Heart right ventricle (tissue), 16 donors: ENCODE measurements at regions not wholly inside any gene's neighbourhood (a gene's known extent, or its start where the extent isn't known, plus 50 kb on each side); places are given as distances from the start of the nearest gene placed in this dataset.

ENCODE experiments used
- ATAC-seq, 8 donors: fragments of 200-7000 bp; cut with Tn5 transposase; one replicate each; pipeline ENCODE4 v1.9.1; 2020; ENCODE audit warnings: mild to moderate bottlenecking in 8 of 8, moderate library complexity in 8 of 8, moderate number of reproducible peaks in 1 of 8
- DNase-seq, 2 donors: peaks; one replicate each; pipeline ENCODE4 v3.0.0-alpha.2; 2020
- H3K27ac ChIP-seq, 10 donors: fragments of 200-600 bp; sonication (generic) in 2 of 10; one replicate each; pipeline versions ENCODE4 v1.5.0 to v1.8.0; 2020 to 2022; ENCODE audit warnings: mild to moderate bottlenecking in 3 of 10
- H3K27me3 ChIP-seq, 7 donors: fragments of 200-600 bp; one replicate each; pipeline ENCODE4 v1.8.0; 2021 to 2022; ENCODE audit warnings: mild to moderate bottlenecking in 2 of 7
- H3K36me3 ChIP-seq, 9 donors: fragments of 200-600 bp; sonication (generic) in 1 of 9; one replicate each; pipeline versions ENCODE4 v1.5.0 to v1.8.0; 2020 to 2022; ENCODE audit warnings: mild to moderate bottlenecking in 2 of 9
- H3K4me1 ChIP-seq, 9 donors: fragments of 200-600 bp; sonication (generic) in 1 of 9; one replicate each; pipeline versions ENCODE4 v1.5.0 to v1.8.0; 2020 to 2022; ENCODE audit warnings: mild to moderate bottlenecking in 4 of 9
- H3K4me3 ChIP-seq, 10 donors: fragments of 200-600 bp; sonication (generic) in 2 of 10; one replicate each; pipeline versions ENCODE4 v1.5.0 to v1.8.0; 2020 to 2022; ENCODE audit warnings: mild to moderate bottlenecking in 7 of 10, moderate library complexity in 2 of 10
- H3K9me3 ChIP-seq, 11 donors: fragments of 200-600 bp in 10 of 11; sonication (generic) in 2 of 11; one replicate each; pipeline versions ENCODE4 v1.5.0 to v1.8.0; 2013 to 2022; ENCODE audit warnings: mild to moderate bottlenecking in 2 of 11, control low read depth in 1 of 11, moderate library complexity in 1 of 11
- CTCF ChIP-seq, 9 donors: fragments of 200-600 bp; sonication (generic) in 2 of 9; IDR thresholded peaks; one replicate each; pipeline versions ENCODE4 v1.5.0 to v1.8.0; 2021 to 2022; ENCODE audit warnings: antibody characterized with exemption in 9 of 9, mild to moderate bottlenecking in 5 of 9, moderate library complexity in 1 of 9
- WGBS, 2 donors: extraction: QIAGEN DNeasy Blood & Tissue Kit; methylation state at CpG; one replicate each; pipeline ENCODE4 v1.1.7; 2013; ENCODE audit warnings: inconsistent platforms in 1 of 2; 5-methylcytosine and 5-hydroxymethylcytosine counted together
- intact Hi-C, 10 donors: fragments of 100-400 bp; cut with DNase I; formaldehyde crosslinking; loops; one replicate each; pipeline versions ENCODE4 v1.11.1 to v1.14.2; 2022
- donor health status: Arrhythmogenic right ventricular cardiomyopathy.
- donor health status: ischemic (EF 13 %, LVEDD 7.1; RV severe dilation, severe dysfunction).
- donor health status: healthy with polysubstance abuse.
- donor health status: DM: no; HTN: yes; CAD: no.
- donor health status: DM: no; HTN: no; CAD: no.
- donor health status: ischemic (EF 25% LVEDD 6.9; RV normal size, moderate dysfunction).
- donor health status: ischemic (EF 25% LVEDD 5.7; RV mildly dilated, moderate dysfunction).
- donor health status: healthy.
- donor health status: DM: yes; HTN: yes; CAD: no.
- donor health status: Ischemic cardiomyopathy.
- donor health status: ischemic (EF 35%, LVEDD 5.7; RV mildly dilated, moderate dysfunction).
- donor health status: nonischemic (EF 11% LVEDD 7.7; RV severe dilation, severe dysfunction).
- donor health status: DM: yes; HTN: yes; CAD: no.
- donor health status: PGD.
- donor health status: ischemic (EF 29% LVEDD 5.4; RV normal size, mild dysfunction).
- donor health status: nonischemic (EF 23%, LVEDD 6.1; RV moderate dilation, normal function).

- WGBS, 2 donors, result 78 to 85% methylated on average over 2 of the region's 2 CpGs
- Histone ChIP-seq H3K9me3 (peaks cover 0 to 27% (median 11%) of the 10 kb centered on the region in 11 donors), H3K36me3 (no peaks in the 10 kb centered on the region), H3K27me3 (no peaks in the 10 kb centered on the region), H3K4me3 (no peak overlapping the region), H3K27ac (no peak overlapping the region), H3K4me1 (peaks cover 0 to under 1% (median 0%) of the 10 kb centered on the region in 9 donors)
- no peak for TF ChIP-seq CTCF (IDR thresholded peaks at IDR 0.05)
- intact Hi-C loops, result loop anchor here in 1 of 10 donors (10.0 kb wide), 1 partner anchor 359 kb away; the partner anchor contains the start of gene ZNF521
- DNase-seq, result no peak
- no peak for ATAC-seq
Observed at GRCh38 chr18:24995755-24996154, 356.2 kb downstream of the ZNF521 start.

- Histone ChIP-seq H3K27me3 (no peaks in the 10 kb centered on the region), H3K27ac (no peak overlapping the region), H3K4me3 (no peak overlapping the region), H3K9me3 (peaks cover 0 to 24% (median 11%) of the 10 kb centered on the region in 11 donors), H3K4me1 (no peaks in the 10 kb centered on the region), H3K36me3 (no peaks in the 10 kb centered on the region)
- intact Hi-C loops, result loop anchor here in 3 of 10 donors (10.0 kb wide), 3 partner anchors 45 to 355 kb away; partner anchors contain the start of gene ZNF521 (in 1 of the 3)
- TF ChIP-seq CTCF (IDR thresholded peaks at IDR 0.05), result no peak
- WGBS, 2 donors, result 97% methylated on average over 3 of the region's 3 CpGs
- ATAC-seq, result no peak
- DNase-seq, result no peak
Observed at GRCh38 chr18:24999650-25000267, 352.2 kb downstream of the ZNF521 start.

- H3K9me3 ChIP-seq, result peaks cover 0 to 24% (median 11%) of the 10 kb centered on the region in 11 donors
- H3K36me3 ChIP-seq, result no peaks in the 10 kb centered on the region
- TF ChIP-seq CTCF (IDR thresholded peaks at IDR 0.05), result no peak
- DNase-seq (no peak), ATAC-seq (no peak)
- H3K4me3 ChIP-seq, result no peak overlapping the region
- peaks cover 0 to 12% (median 7%) of the 10 kb centered on the region in 9 donors for H3K4me1 ChIP-seq
- intact Hi-C loops, result loop anchor here in 2 of 10 donors (10.0 kb wide), 2 partner anchors 47 to 57 kb away; no protein-coding TSS in a partner anchor
- H3K27ac ChIP-seq, result no peak overlapping the region
- 92 to 99% methylated on average over 2 of the region's 2 CpGs for WGBS, 2 donors
- H3K27me3 ChIP-seq, result no peaks in the 10 kb centered on the region
Observed at GRCh38 chr18:25001803-25002202, 350.2 kb downstream of the ZNF521 start.

GRCh38 chr18:25005541-25006403 is 346.2 kb downstream of the ZNF521 start:
- peaks cover 0 to 15% (median 2%) of the 10 kb centered on the region in 11 donors for H3K9me3 ChIP-seq
- intact Hi-C loops, result loop anchor here in 2 of 10 donors (10.0 kb wide), 2 partner anchors 51 to 61 kb away; no protein-coding TSS in a partner anchor
- no peak overlapping the region for H3K4me3 ChIP-seq
- ATAC-seq (peak in 4 of 8 donors; percentile 31 to 85 (median 45)), DNase-seq (no peak)
- no peaks in the 10 kb centered on the region for H3K27me3 ChIP-seq
- H3K27ac ChIP-seq, result no peak overlapping the region
- TF ChIP-seq CTCF (IDR thresholded peaks at IDR 0.05), result no peak
- H3K36me3 ChIP-seq, result no peaks in the 10 kb centered on the region
- 57 to 58% methylated on average over 6 of the region's 6 CpGs for WGBS, 2 donors
- H3K4me1 ChIP-seq, result peaks cover 0 to 12% (median 7%) of the 10 kb centered on the region in 9 donors
